HepG2 (cell line): ENCODE measurements at regions not wholly inside any gene's neighbourhood (a gene's known extent, or its start where the extent isn't known, plus 50 kb on each side); places are given as distances from the start of the nearest gene placed in this dataset.

Experiments
- ATAC-seq: fragments of 200-7000 bp; cut with Tn5 transposase; 3 replicates; pipeline ENCODE4 v1.9.1; 2020; ENCODE audit warnings: mild to moderate bottlenecking, moderate library complexity
- BruUV-seq: library from RNA; stranded (reverse); fragments of 400-500 nt; replicated peaks from 2 replicates; lab custom pipeline; 2021; lab: Mats Ljungman, UMichigan
- CTCF ChIA-PET: fragments of 300-600 bp; formaldehyde crosslinking; extraction: SDS; loops from one replicate; lab custom pipeline; 2021; ENCODE audit warnings: low total read pairs, inconsistent platforms, low intra/inter-chr PET ratio; lab: Yijun Ruan, JAX
- POLR2A ChIA-PET: fragments of 350-600 bp; sonication (Branson Sonifier 250); formaldehyde crosslinking; loops from one replicate; lab custom pipeline; 2020; ENCODE audit warnings: antibody characterized with exemption, inconsistent platforms; lab: Yijun Ruan, JAX
- DNase-seq: peaks from one replicate; pipeline ENCODE4 v3.0.0-alpha.2; 2015; ENCODE audit warnings: low spot score
- FAIRE-seq: peaks from 3 replicates; lab custom pipeline; 2011; peaks lifted over from hg19 to GRCh38; lab: Jason Lieb, UNC
- H2AFZ ChIP-seq: one replicate; pipeline ENCODE4 v1.6.1; 2011; ENCODE audit warnings: low read length, inconsistent platforms
- H3K27ac ChIP-seq: fragments of 300-600 bp; 3 replicates; pipeline ENCODE4 v1.8.0; 2011; ENCODE audit warnings: mixed run types, mild to moderate bottlenecking, mixed read lengths, low read length, inconsistent platforms; ENCODE audit not compliant: insufficient read depth; ENCODE audit errors: extremely low read length
- H3K27me3 ChIP-seq, 2 experiments: fragments of 200-600 bp in 1 of 2; 2 replicates in 1 of 2; 3 replicates in 1 of 2; pipeline versions ENCODE4 v1.6.0 to v1.8.0; 2011; ENCODE audit warnings: low read length in 2 of 2, mild to moderate bottlenecking in 2 of 2, moderate library complexity in 2 of 2, inconsistent platforms in 1 of 2; ENCODE audit not compliant: insufficient read depth in 2 of 2, control insufficient read depth in 1 of 2
- H3K36me3 ChIP-seq, 2 experiments: fragments of 200-600 bp in 1 of 2; replicated peaks in 1 of 2; 2 replicates in 1 of 2; 3 replicates in 1 of 2; pipeline versions ENCODE4 v1.5.1 to v1.8.0; 2011; ENCODE audit warnings: low read length in 2 of 2, inconsistent platforms in 1 of 2; ENCODE audit not compliant: insufficient read depth in 2 of 2, control insufficient read depth in 1 of 2
- H3K4me1 ChIP-seq: 2 replicates; pipeline ENCODE4 v1.5.1; 2012; ENCODE audit warnings: low read length, inconsistent platforms; ENCODE audit not compliant: insufficient read depth
- H3K4me2 ChIP-seq: 2 replicates; pipeline ENCODE4 v1.6.0; 2011; ENCODE audit warnings: low read depth, low read length, inconsistent platforms
- H3K4me3 ChIP-seq, 3 experiments: fragments of 200-600 bp in 1 of 3; sonication (generic), shearing (Covaris generic) in 1 of 3; replicated peaks in 1 of 3; 2 replicates each; pipeline ENCODE4 v1.5.1; 2011 to 2016; ENCODE audit warnings: low read length in 3 of 3, inconsistent platforms in 2 of 3, low read depth in 2 of 3, mild to moderate bottlenecking in 2 of 3, control low read depth in 1 of 3, mixed read lengths in 1 of 3; ENCODE audit not compliant: insufficient read depth in 1 of 3
- H3K79me2 ChIP-seq: one replicate; pipeline ENCODE4 v1.6.1; 2011; ENCODE audit warnings: low read length, inconsistent platforms; ENCODE audit not compliant: insufficient read depth
- H3K9ac ChIP-seq: 2 replicates; pipeline ENCODE4 v1.6.0; 2011; ENCODE audit warnings: mild to moderate bottlenecking, low read depth, low read length, inconsistent platforms; ENCODE audit not compliant: insufficient read depth
- H3K9me3 ChIP-seq: 2 replicates; pipeline ENCODE4 v1.5.1; 2012; ENCODE audit warnings: mild to moderate bottlenecking, low read length
- H4K20me1 ChIP-seq: 2 replicates; pipeline ENCODE4 v1.6.0; 2011; ENCODE audit warnings: inconsistent platforms, mild to moderate bottlenecking, low read length, moderate library complexity; ENCODE audit not compliant: insufficient read depth
- GFI1 ChIP-seq: sonication (generic); formaldehyde crosslinking; IDR thresholded peaks from 2 replicates; pipeline ENCODE4 v1.5.0; 2020; ENCODE audit warnings: missing genetic modification reagents, mild to moderate bottlenecking, borderline replicate concordance
- GPN1 ChIP-seq: sonication (generic); formaldehyde crosslinking; IDR thresholded peaks from 2 replicates; pipeline ENCODE4 v1.5.1; 2020; ENCODE audit warnings: missing genetic modification reagents, borderline replicate concordance
- HNRNPLL ChIP-seq: fragments of 200-400 bp; formaldehyde crosslinking; IDR thresholded peaks from 2 replicates; pipeline ENCODE4 v1.6.1; 2017; ENCODE audit warnings: mild to moderate bottlenecking, low read depth, low read length; ENCODE audit not compliant: poor library complexity, severe bottlenecking
- MED1 ChIP-seq: sonication (generic); formaldehyde crosslinking; IDR thresholded peaks from 2 replicates; pipeline ENCODE4 v1.4.0; 2020; ENCODE audit warnings: missing genetic modification reagents
- NR3C1 ChIP-seq: sonication (generic); formaldehyde crosslinking; IDR thresholded peaks from 2 replicates; pipeline ENCODE4 v1.4.0; 2020; ENCODE audit warnings: missing genetic modification reagents
- WGBS: methylation state at CpG from one replicate; pipeline ENCODE4 v1.1.6; 2017; ENCODE audit warnings: low lambda C conversion rate; 5-methylcytosine and 5-hydroxymethylcytosine counted together
- in situ Hi-C: cut with HindIII; loops from 2 replicates; pipeline ENCODE4 v1.10.0; 2017; ENCODE audit warnings: low pct_unique_long_range_greater_than_20kb; ENCODE audit not compliant: extremely low pct_ligation_motif_present
- intact Hi-C: fragments of 100-400 bp; cut with micrococcal nuclease; formaldehyde crosslinking; loops from one replicate; pipeline ENCODE4 v1.10.0; 2022; ENCODE audit not compliant: unreplicated experiment
- TF ChIP-seq, protein P1 (sequence below): sonication (generic); formaldehyde crosslinking; IDR thresholded peaks from 2 replicates; pipeline ENCODE4 v1.4.0; 2020; ENCODE audit warnings: missing genetic modification reagents, borderline replicate concordance
- TF ChIP-seq, protein P2 (sequence below): sonication (generic); formaldehyde crosslinking; conservative IDR thresholded peaks from 2 replicates; pipeline ENCODE4 v1.8.0; 2022; ENCODE audit warnings: mild to moderate bottlenecking, moderate library complexity, missing genetic modification reagents
- TF ChIP-seq, protein P3 (sequence below): sonication (generic); formaldehyde crosslinking; IDR thresholded peaks from 2 replicates; pipeline ENCODE4 v1.4.0; 2020; ENCODE audit warnings: mild to moderate bottlenecking, missing genetic modification reagents, borderline replicate concordance
- TF ChIP-seq, protein P4 (sequence below): IDR thresholded peaks from 2 replicates; pipeline ENCODE4 v1.6.1; 2012; ENCODE audit warnings: inconsistent platforms
- TF ChIP-seq, protein P5 (sequence below): sonication (generic); formaldehyde crosslinking; IDR thresholded peaks from 2 replicates; pipeline ENCODE4 v1.5.0; 2020; ENCODE audit warnings: missing genetic modification reagents
- TF ChIP-seq, protein P6 (sequence below): sonication (generic); formaldehyde crosslinking; IDR thresholded peaks from 2 replicates; pipeline ENCODE4 v1.8.1; 2023; ENCODE audit warnings: mild to moderate bottlenecking, missing genetic modification reagents

DNA sequence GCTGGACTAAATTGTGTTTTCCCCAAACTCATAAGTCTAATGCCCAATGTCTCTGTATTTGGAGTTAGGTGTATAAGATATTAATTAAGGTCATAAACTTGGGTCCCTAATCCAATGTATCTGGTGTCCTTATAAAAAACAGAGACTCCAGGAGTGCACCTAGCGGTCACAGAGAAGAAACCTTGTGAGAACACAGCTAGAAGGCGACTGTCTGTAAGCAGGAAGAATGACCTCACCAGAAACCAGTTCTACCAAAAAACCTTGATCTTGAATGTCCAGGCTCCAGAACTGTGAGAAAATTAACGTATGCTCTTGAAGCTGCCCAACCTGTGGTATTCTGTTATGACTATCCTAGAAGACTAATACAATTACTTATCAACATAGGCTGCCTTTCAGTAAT, 591.7 kb upstream of the PTPRD start:
- no TSS peak for BruUV-seq
- Histone ChIP-seq H3K27me3 (no peaks in the 10 kb centered on the region), H3K4me1 (no peaks in the 10 kb centered on the region), H4K20me1 (no peaks in the 10 kb centered on the region), H2AFZ (no peak overlapping the region), H3K79me2 (no peaks in the 10 kb centered on the region), H3K36me3 (no peaks in the 10 kb centered on the region), H3K4me2 (no peak overlapping the region), H3K9ac (no peak overlapping the region), H3K27ac (no peak overlapping the region), H3K9me3 (peaks cover 84% of the 10 kb centered on the region), H3K4me3 (no peak overlapping the region)
- ATAC-seq (no peak), DNase-seq (no peak), FAIRE-seq (no peak)
- in situ Hi-C loops, result no loop called here
- CTCF ChIA-PET, result no interaction called here
- intact Hi-C loops, result no loop called here
- POLR2A ChIA-PET, result no interaction called here
- TF ChIP-seq GFI1 (CRISPR knock-in tag) (no peak), NR3C1 (CRISPR knock-in tag) (no peak), MED1 (CRISPR knock-in tag) (no peak), HNRNPLL (no peak), GPN1 (CRISPR knock-in tag) (no peak)
- TF ChIP-seq, protein P1, sequence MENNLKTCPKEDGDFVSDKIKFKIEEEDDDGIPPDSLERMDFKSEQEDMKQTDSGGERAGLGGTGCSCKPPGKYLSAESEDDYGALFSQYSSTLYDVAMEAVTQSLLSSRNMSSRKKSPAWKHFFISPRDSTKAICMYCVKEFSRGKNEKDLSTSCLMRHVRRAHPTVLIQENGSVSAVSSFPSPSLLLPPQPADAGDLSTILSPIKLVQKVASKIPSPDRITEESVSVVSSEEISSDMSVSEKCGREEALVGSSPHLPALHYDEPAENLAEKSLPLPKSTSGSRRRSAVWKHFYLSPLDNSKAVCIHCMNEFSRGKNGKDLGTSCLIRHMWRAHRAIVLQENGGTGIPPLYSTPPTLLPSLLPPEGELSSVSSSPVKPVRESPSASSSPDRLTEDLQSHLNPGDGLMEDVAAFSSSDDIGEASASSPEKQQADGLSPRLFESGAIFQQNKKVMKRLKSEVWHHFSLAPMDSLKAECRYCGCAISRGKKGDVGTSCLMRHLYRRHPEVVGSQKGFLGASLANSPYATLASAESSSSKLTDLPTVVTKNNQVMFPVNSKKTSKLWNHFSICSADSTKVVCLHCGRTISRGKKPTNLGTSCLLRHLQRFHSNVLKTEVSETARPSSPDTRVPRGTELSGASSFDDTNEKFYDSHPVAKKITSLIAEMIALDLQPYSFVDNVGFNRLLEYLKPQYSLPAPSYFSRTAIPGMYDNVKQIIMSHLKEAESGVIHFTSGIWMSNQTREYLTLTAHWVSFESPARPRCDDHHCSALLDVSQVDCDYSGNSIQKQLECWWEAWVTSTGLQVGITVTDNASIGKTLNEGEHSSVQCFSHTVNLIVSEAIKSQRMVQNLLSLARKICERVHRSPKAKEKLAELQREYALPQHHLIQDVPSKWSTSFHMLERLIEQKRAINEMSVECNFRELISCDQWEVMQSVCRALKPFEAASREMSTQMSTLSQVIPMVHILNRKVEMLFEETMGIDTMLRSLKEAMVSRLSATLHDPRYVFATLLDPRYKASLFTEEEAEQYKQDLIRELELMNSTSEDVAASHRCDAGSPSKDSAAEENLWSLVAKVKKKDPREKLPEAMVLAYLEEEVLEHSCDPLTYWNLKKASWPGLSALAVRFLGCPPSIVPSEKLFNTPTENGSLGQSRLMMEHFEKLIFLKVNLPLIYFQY, result no peak
- TF ChIP-seq, protein P2, sequence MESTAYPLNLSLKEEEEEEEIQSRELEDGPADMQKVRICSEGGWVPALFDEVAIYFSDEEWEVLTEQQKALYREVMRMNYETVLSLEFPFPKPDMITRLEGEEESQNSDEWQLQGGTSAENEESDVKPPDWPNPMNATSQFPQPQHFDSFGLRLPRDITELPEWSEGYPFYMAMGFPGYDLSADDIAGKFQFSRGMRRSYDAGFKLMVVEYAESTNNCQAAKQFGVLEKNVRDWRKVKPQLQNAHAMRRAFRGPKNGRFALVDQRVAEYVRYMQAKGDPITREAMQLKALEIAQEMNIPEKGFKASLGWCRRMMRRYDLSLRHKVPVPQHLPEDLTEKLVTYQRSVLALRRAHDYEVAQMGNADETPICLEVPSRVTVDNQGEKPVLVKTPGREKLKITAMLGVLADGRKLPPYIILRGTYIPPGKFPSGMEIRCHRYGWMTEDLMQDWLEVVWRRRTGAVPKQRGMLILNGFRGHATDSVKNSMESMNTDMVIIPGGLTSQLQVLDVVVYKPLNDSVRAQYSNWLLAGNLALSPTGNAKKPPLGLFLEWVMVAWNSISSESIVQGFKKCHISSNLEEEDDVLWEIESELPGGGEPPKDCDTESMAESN (CRISPR knock-in tag), result no peak
- TF ChIP-seq, protein P3, sequence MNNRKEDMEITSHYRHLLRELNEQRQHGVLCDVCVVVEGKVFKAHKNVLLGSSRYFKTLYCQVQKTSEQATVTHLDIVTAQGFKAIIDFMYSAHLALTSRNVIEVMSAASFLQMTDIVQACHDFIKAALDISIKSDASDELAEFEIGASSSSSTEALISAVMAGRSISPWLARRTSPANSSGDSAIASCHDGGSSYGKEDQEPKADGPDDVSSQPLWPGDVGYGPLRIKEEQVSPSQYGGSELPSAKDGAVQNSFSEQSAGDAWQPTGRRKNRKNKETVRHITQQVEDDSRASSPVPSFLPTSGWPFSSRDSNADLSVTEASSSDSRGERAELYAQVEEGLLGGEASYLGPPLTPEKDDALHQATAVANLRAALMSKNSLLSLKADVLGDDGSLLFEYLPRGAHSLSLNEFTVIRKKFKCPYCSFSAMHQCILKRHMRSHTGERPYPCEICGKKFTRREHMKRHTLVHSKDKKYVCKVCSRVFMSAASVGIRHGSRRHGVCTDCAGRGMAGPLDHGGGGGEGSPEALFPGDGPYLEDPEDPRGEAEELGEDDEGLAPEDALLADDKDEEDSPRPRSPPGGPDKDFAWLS, result no peak
- TF ChIP-seq, protein P4, sequence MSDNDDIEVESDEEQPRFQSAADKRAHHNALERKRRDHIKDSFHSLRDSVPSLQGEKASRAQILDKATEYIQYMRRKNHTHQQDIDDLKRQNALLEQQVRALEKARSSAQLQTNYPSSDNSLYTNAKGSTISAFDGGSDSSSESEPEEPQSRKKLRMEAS, result no peak
- TF ChIP-seq, protein P5, sequence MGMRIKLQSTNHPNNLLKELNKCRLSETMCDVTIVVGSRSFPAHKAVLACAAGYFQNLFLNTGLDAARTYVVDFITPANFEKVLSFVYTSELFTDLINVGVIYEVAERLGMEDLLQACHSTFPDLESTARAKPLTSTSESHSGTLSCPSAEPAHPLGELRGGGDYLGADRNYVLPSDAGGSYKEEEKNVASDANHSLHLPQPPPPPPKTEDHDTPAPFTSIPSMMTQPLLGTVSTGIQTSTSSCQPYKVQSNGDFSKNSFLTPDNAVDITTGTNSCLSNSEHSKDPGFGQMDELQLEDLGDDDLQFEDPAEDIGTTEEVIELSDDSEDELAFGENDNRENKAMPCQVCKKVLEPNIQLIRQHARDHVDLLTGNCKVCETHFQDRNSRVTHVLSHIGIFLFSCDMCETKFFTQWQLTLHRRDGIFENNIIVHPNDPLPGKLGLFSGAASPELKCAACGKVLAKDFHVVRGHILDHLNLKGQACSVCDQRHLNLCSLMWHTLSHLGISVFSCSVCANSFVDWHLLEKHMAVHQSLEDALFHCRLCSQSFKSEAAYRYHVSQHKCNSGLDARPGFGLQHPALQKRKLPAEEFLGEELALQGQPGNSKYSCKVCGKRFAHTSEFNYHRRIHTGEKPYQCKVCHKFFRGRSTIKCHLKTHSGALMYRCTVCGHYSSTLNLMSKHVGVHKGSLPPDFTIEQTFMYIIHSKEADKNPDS (CRISPR knock-in tag), result no peak
- TF ChIP-seq, protein P6, sequence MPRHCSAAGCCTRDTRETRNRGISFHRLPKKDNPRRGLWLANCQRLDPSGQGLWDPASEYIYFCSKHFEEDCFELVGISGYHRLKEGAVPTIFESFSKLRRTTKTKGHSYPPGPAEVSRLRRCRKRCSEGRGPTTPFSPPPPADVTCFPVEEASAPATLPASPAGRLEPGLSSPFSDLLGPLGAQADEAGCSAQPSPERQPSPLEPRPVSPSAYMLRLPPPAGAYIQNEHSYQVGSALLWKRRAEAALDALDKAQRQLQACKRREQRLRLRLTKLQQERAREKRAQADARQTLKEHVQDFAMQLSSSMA (CRISPR knock-in tag), result no peak
- 13% methylated on average over 3 of the region's 3 CpGs for WGBS
